PC-3 (cell line): ENCODE measurements at regions not wholly inside any gene's neighbourhood (a gene's known extent, or its start where the extent isn't known, plus 50 kb on each side); places are given as distances from the start of the nearest gene placed in this dataset.
A peak's percentile ranks its signal among the peaks of the same experiment; 100 is the strongest.
"Not testable (repeated sequence)": the region's sequence is repeated elsewhere in the genome, so short reads cannot be mapped to it uniquely, and the experiment has no call there.

ENCODE experiments used
- ATAC-seq: fragments of 200-7000 bp; cut with Tn5 transposase; 2 replicates; pipeline ENCODE4 v1.9.1; 2020; ENCODE audit warnings: mild to moderate bottlenecking, moderate library complexity
- BruUV-seq: library from RNA; stranded (reverse); fragments of 400-500 nt; replicated peaks from 2 replicates; lab custom pipeline; 2021; lab: Mats Ljungman, UMichigan
- CTCF ChIA-PET: fragments of 300-600 bp; sonication (Branson Sonifier 250); formaldehyde crosslinking; loops from one replicate; lab custom pipeline; 2022; ENCODE audit warnings: antibody characterized with exemption; lab: Charles Lee
- POLR2A ChIA-PET: fragments of 300-600 bp; sonication (Branson Sonifier 250); formaldehyde crosslinking; loops from one replicate; lab custom pipeline; 2022; ENCODE audit warnings: antibody characterized with exemption; ENCODE audit not compliant: unreplicated experiment; lab: Charles Lee
- DNase-seq: peaks from one replicate; pipeline ENCODE4 v3.0.0-alpha.2; 2015
- H2AFZ ChIP-seq: fragments of 300-600 bp; sonication (generic); 2 replicates; pipeline ENCODE4 v1.6.0; 2016; ENCODE audit warnings: antibody characterized with exemption, low read length
- H3F3A ChIP-seq: fragments of 300-600 bp; sonication (generic); one replicate; pipeline ENCODE4 v1.6.0; 2017; ENCODE audit warnings: antibody characterized with exemption, low read length, control low read depth, mild to moderate bottlenecking; ENCODE audit not compliant: unreplicated experiment
- H3K27ac ChIP-seq: fragments of 300-600 bp; sonication (generic); 2 replicates; pipeline ENCODE4 v1.5.1; 2016; ENCODE audit warnings: mild to moderate bottlenecking, low read length
- H3K27me3 ChIP-seq: fragments of 300-600 bp; sonication (generic); 2 replicates; pipeline ENCODE4 v1.6.1; 2016; ENCODE audit warnings: low read length, mixed read lengths
- H3K36me3 ChIP-seq: fragments of 300-600 bp; sonication (generic); 2 replicates; pipeline ENCODE4 v1.6.1; 2016; ENCODE audit warnings: low read depth, mixed run types, low read length, mixed read lengths
- H3K4me1 ChIP-seq: fragments of 300-600 bp; sonication (generic); 2 replicates; pipeline ENCODE4 v1.5.1; 2016; ENCODE audit warnings: low read length; ENCODE audit not compliant: insufficient read depth
- H3K4me2 ChIP-seq: fragments of 300-600 bp; sonication (generic); 2 replicates; pipeline ENCODE4 v1.6.0; 2016; ENCODE audit warnings: low read length
- H3K4me3 ChIP-seq: fragments of 300-600 bp; sonication (generic); 2 replicates; pipeline ENCODE4 v1.5.1; 2016; ENCODE audit warnings: mild to moderate bottlenecking, low read length, mixed read lengths
- H3K79me2 ChIP-seq: fragments of 300-600 bp; sonication (generic); 2 replicates; pipeline ENCODE4 v1.6.1; 2017; ENCODE audit warnings: low read length, mixed read lengths
- H3K9ac ChIP-seq: fragments of 300-600 bp; sonication (generic); 2 replicates; pipeline ENCODE4 v1.6.0; 2016; ENCODE audit warnings: mild to moderate bottlenecking, low read length
- H3K9me2 ChIP-seq: fragments of 300-600 bp; sonication (generic); replicated peaks from 2 replicates; pipeline ENCODE4 v1.6.1; 2016; ENCODE audit warnings: mixed run types, low read length, mixed read lengths
- H3K9me3 ChIP-seq: fragments of 300-600 bp; sonication (generic); 2 replicates; pipeline ENCODE4 v1.6.1; 2016; ENCODE audit warnings: low read length, mixed read lengths
- H4K20me1 ChIP-seq: fragments of 300-600 bp; sonication (generic); 2 replicates; pipeline ENCODE4 v1.6.1; 2016; ENCODE audit warnings: low read length, mixed read lengths
- CTCF ChIP-seq: fragments of 300-600 bp; sonication (generic); conservative IDR thresholded peaks from 2 replicates; pipeline ENCODE4 v1.5.1; 2017; ENCODE audit warnings: antibody characterized with exemption, low read depth, mild to moderate bottlenecking, low read length
- EZH2 ChIP-seq: fragments of 300-600 bp; sonication (generic); IDR thresholded peaks from one replicate; pipeline ENCODE4 v1.6.1; 2017; ENCODE audit warnings: antibody characterized with exemption, mild to moderate bottlenecking, low read length; ENCODE audit not compliant: unreplicated experiment
- EZH2phosphoT487 ChIP-seq: fragments of 300-600 bp; sonication (generic); IDR thresholded peaks from 2 replicates; pipeline ENCODE4 v1.6.1; 2018; ENCODE audit warnings: mild to moderate bottlenecking, antibody characterized with exemption, low read length, borderline replicate concordance
- intact Hi-C: fragments of 100-400 bp; cut with micrococcal nuclease; formaldehyde crosslinking; loops from 2 replicates; pipeline ENCODE4 v1.9.0; 2023

GRCh38 chr3:16023881-16024280 is 150.6 kb upstream of the GALNT15 start:
- H3K4me3 ChIP-seq, intact Hi-C loops, BruUV-seq, H3K9ac ChIP-seq, H3F3A ChIP-seq, H3K27ac ChIP-seq, CTCF ChIA-PET, POLR2A ChIA-PET, H3K79me2 ChIP-seq, H3K4me1 ChIP-seq, H3K36me3 ChIP-seq, ATAC-seq, H3K9me2 ChIP-seq, H3K27me3 ChIP-seq, H3K4me2 ChIP-seq, H2AFZ ChIP-seq, H4K20me1 ChIP-seq, H3K9me3 ChIP-seq: not testable (repeated sequence)
- DNase-seq, result peak; percentile 38

GRCh38 chr3:16024548-16024947 is 149.9 kb upstream of the GALNT15 start:
- ATAC-seq (no peak), DNase-seq (no peak)
- Histone ChIP-seq H2AFZ (no peak overlapping the region), H3F3A (no peaks in the 10 kb centered on the region), H3K79me2 (no peaks in the 10 kb centered on the region), H3K9me2 (no peaks in the 10 kb centered on the region), H3K9me3 (no peaks in the 10 kb centered on the region), H3K4me2 (no peak overlapping the region), H3K27me3 (no peaks in the 10 kb centered on the region), H3K27ac (no peak overlapping the region), H3K36me3 (no peaks in the 10 kb centered on the region), H3K4me1 (no peaks in the 10 kb centered on the region), H3K9ac (no peak overlapping the region), H3K4me3 (no peak overlapping the region), H4K20me1 (no peaks in the 10 kb centered on the region)
- CTCF ChIA-PET, result no interaction called here
- TF ChIP-seq CTCF (no peak), EZH2phosphoT487 (no peak), EZH2 (no peak)
- POLR2A ChIA-PET, result no interaction called here
- intact Hi-C loops, result no loop called here
- no TSS peak for BruUV-seq

- no peak for TF ChIP-seq EZH2
- no peak for TF ChIP-seq EZH2phosphoT487
- TF ChIP-seq CTCF, result no peak
- ATAC-seq (no peak), DNase-seq (no peak)
- Histone ChIP-seq H3F3A (no peaks in the 10 kb centered on the region), H4K20me1 (no peaks in the 10 kb centered on the region), H3K27ac (no peak overlapping the region), H3K4me2 (no peak overlapping the region), H3K36me3 (no peaks in the 10 kb centered on the region), H3K9me3 (no peaks in the 10 kb centered on the region), H3K9me2 (no peaks in the 10 kb centered on the region), H3K4me1 (no peaks in the 10 kb centered on the region), H3K4me3 (no peak overlapping the region), H3K79me2 (no peaks in the 10 kb centered on the region), H2AFZ (0 out of 2 replicates have a peak overlapping the region, but pooled peaks have one; percentile 33), H3K27me3 (no peaks in the 10 kb centered on the region), H3K9ac (no peak overlapping the region)
- CTCF ChIA-PET, result no interaction called here
- BruUV-seq, result no TSS peak
- POLR2A ChIA-PET, result no interaction called here
- intact Hi-C loops, result no loop called here
These were observed 147.7 kb upstream of the GALNT15 start for GRCh38 chr3:16026753-16027152.
